ENCODE measurements at regions not wholly inside any gene's neighbourhood (a gene's known extent, or its start where the extent isn't known, plus 50 kb on each side); places are given as distances from the start of the nearest gene placed in this dataset.

- no peak for TF ChIP-seq CTCF (IDR thresholded peaks at IDR 0.05; ENCODE audit: insufficient read depth, low read length)
- TF ChIP-seq POLR2AphosphoS5 (IDR thresholded peaks at IDR 0.05; ENCODE audit: low read depth): no peak
- TF ChIP-seq REST (IDR thresholded peaks at IDR 0.05; ENCODE audit: insufficient replicate concordance, low read depth): no peak
- TF ChIP-seq GABPA (IDR thresholded peaks at IDR 0.05; ENCODE audit: low read depth): no peak
- TF ChIP-seq SPI1 (IDR thresholded peaks at IDR 0.05; ENCODE audit: borderline replicate concordance, low read depth): no peak
These were observed 227.4 kb upstream of the THRB start for GRCh38 chr3:24722087-24722486.
